HEK293 (cell line): ENCODE measurements at regions not wholly inside any gene's neighbourhood (a gene's known extent, or its start where the extent isn't known, plus 50 kb on each side); places are given as distances from the start of the nearest gene placed in this dataset.

Experiments
- GLI4 ChIP-seq: fragments of 450-650 bp; formaldehyde crosslinking; IDR thresholded peaks from 2 replicates; pipeline ENCODE4 v1.5.1; 2016; ENCODE audit warnings: missing biosample characterization, missing genetic modification characterization
- TRIM28 ChIP-seq: IDR thresholded peaks from 2 replicates; pipeline ENCODE4 v1.6.1; 2011; ENCODE audit warnings: low read length, control low read depth, borderline replicate concordance
- YY1 ChIP-seq: fragments of 450-650 bp; formaldehyde crosslinking; IDR thresholded peaks from 2 replicates; pipeline ENCODE4 v1.5.1; 2018; ENCODE audit warnings: missing biosample characterization, missing genetic modification characterization
- ZFP3 ChIP-seq: fragments of 450-650 bp; formaldehyde crosslinking; IDR thresholded peaks from 2 replicates; pipeline ENCODE4 v1.5.1; 2016; ENCODE audit warnings: low read depth, missing biosample characterization, missing genetic modification characterization
- ZIC2 ChIP-seq: fragments of 450-650 bp; formaldehyde crosslinking; IDR thresholded peaks from 2 replicates; pipeline ENCODE4 v1.5.1; 2016; ENCODE audit warnings: missing biosample characterization, missing genetic modification characterization
- ZNF324 ChIP-seq: fragments of 450-650 bp; formaldehyde crosslinking; IDR thresholded peaks from 2 replicates; pipeline ENCODE4 v1.5.1; 2016; ENCODE audit warnings: missing biosample characterization, missing genetic modification characterization
- ZNF366 ChIP-seq: fragments of 450-650 bp; formaldehyde crosslinking; conservative IDR thresholded peaks from 2 replicates; pipeline ENCODE4 v1.5.1; 2016; ENCODE audit warnings: missing biosample characterization, missing genetic modification characterization
- ZNF530 ChIP-seq: fragments of 450-650 bp; formaldehyde crosslinking; IDR thresholded peaks from 2 replicates; pipeline ENCODE4 v1.5.1; 2016; ENCODE audit warnings: low read depth, missing biosample characterization, missing genetic modification characterization
- TF ChIP-seq, protein P1 (sequence below): fragments of 450-650 bp; formaldehyde crosslinking; IDR thresholded peaks from 2 replicates; pipeline ENCODE4 v1.5.1; 2016; ENCODE audit warnings: missing biosample characterization, missing genetic modification characterization
- TF ChIP-seq, protein P2 (sequence below): fragments of 450-650 bp; formaldehyde crosslinking; optimal IDR thresholded peaks from 2 replicates; pipeline ENCODE3; 2016; ENCODE audit warnings: missing biosample characterization, mild to moderate bottlenecking, missing genetic modification characterization
- TF ChIP-seq, protein P3 (sequence below): fragments of 450-650 bp; formaldehyde crosslinking; IDR thresholded peaks from 2 replicates; pipeline ENCODE4 v1.5.1; 2016; ENCODE audit warnings: missing biosample characterization, missing genetic modification characterization
- TF ChIP-seq, protein P4 (sequence below): fragments of 450-650 bp; formaldehyde crosslinking; IDR thresholded peaks from 2 replicates; pipeline ENCODE4 v1.5.1; 2016; ENCODE audit warnings: missing biosample characterization, missing genetic modification characterization
- TF ChIP-seq, protein P5 (sequence below): fragments of 450-650 bp; formaldehyde crosslinking; IDR thresholded peaks from 2 replicates; pipeline ENCODE4 v1.5.1; 2016; ENCODE audit warnings: missing biosample characterization, missing genetic modification characterization

DNA sequence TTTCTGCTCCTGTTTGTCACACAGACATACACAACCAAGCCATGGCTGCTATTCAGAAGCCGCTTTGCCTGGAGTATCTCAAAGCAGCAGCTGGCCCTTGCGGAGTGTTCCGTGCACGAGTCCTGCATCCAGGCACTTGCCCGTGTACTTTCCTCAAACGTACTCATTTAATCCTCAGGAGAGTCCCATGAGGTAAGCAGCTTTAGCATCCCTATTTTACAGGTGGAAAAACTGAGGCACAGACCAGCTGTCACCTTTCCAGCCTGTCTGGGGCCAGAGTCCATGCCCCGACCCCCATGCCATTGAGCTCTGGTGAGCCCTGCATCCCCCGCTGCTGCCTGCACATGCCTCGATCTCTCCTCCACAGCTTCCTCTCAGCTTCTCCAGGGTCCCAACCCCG lies 130.0 kb downstream of the ERMARD start:
- TF ChIP-seq, protein P1, sequence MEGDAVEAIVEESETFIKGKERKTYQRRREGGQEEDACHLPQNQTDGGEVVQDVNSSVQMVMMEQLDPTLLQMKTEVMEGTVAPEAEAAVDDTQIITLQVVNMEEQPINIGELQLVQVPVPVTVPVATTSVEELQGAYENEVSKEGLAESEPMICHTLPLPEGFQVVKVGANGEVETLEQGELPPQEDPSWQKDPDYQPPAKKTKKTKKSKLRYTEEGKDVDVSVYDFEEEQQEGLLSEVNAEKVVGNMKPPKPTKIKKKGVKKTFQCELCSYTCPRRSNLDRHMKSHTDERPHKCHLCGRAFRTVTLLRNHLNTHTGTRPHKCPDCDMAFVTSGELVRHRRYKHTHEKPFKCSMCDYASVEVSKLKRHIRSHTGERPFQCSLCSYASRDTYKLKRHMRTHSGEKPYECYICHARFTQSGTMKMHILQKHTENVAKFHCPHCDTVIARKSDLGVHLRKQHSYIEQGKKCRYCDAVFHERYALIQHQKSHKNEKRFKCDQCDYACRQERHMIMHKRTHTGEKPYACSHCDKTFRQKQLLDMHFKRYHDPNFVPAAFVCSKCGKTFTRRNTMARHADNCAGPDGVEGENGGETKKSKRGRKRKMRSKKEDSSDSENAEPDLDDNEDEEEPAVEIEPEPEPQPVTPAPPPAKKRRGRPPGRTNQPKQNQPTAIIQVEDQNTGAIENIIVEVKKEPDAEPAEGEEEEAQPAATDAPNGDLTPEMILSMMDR (tag by site-specific recombination), result no peak
- TF ChIP-seq ZNF530 (no peak), ZIC2 (tag by site-specific recombination) (no peak), ZFP3 (tag by site-specific recombination) (no peak), ZNF324 (tag by site-specific recombination) (no peak), TRIM28 (no peak), GLI4 (tag by site-specific recombination) (no peak), YY1 (tag by site-specific recombination) (no peak), ZNF366 (tag by site-specific recombination) (no peak)
- TF ChIP-seq, protein P2, sequence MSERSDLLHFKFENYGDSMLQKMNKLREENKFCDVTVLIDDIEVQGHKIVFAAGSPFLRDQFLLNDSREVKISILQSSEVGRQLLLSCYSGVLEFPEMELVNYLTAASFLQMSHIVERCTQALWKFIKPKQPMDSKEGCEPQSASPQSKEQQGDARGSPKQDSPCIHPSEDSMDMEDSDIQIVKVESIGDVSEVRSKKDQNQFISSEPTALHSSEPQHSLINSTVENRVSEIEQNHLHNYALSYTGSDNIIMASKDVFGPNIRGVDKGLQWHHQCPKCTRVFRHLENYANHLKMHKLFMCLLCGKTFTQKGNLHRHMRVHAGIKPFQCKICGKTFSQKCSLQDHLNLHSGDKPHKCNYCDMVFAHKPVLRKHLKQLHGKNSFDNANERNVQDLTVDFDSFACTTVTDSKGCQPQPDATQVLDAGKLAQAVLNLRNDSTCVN (tag by site-specific recombination), result no peak
- TF ChIP-seq, protein P3, sequence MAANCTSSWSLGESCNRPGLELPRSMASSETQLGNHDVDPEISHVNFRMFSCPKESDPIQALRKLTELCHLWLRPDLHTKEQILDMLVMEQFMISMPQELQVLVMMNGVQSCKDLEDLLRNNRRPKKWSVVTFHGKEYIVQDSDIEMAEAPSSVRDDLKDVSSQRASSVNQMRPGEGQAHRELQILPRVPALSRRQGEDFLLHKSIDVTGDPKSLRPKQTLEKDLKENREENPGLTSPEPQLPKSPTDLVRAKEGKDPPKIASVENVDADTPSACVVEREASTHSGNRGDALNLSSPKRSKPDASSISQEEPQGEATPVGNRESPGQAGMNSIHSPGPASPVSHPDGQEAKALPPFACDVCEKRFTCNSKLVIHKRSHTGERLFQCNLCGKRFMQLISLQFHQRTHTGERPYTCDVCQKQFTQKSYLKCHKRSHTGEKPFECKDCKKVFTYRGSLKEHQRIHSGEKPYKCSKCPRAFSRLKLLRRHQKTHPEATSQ (tag by site-specific recombination), result no peak
- TF ChIP-seq, protein P4, sequence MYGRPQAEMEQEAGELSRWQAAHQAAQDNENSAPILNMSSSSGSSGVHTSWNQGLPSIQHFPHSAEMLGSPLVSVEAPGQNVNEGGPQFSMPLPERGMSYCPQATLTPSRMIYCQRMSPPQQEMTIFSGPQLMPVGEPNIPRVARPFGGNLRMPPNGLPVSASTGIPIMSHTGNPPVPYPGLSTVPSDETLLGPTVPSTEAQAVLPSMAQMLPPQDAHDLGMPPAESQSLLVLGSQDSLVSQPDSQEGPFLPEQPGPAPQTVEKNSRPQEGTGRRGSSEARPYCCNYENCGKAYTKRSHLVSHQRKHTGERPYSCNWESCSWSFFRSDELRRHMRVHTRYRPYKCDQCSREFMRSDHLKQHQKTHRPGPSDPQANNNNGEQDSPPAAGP (tag by site-specific recombination), result no peak
- TF ChIP-seq, protein P5, sequence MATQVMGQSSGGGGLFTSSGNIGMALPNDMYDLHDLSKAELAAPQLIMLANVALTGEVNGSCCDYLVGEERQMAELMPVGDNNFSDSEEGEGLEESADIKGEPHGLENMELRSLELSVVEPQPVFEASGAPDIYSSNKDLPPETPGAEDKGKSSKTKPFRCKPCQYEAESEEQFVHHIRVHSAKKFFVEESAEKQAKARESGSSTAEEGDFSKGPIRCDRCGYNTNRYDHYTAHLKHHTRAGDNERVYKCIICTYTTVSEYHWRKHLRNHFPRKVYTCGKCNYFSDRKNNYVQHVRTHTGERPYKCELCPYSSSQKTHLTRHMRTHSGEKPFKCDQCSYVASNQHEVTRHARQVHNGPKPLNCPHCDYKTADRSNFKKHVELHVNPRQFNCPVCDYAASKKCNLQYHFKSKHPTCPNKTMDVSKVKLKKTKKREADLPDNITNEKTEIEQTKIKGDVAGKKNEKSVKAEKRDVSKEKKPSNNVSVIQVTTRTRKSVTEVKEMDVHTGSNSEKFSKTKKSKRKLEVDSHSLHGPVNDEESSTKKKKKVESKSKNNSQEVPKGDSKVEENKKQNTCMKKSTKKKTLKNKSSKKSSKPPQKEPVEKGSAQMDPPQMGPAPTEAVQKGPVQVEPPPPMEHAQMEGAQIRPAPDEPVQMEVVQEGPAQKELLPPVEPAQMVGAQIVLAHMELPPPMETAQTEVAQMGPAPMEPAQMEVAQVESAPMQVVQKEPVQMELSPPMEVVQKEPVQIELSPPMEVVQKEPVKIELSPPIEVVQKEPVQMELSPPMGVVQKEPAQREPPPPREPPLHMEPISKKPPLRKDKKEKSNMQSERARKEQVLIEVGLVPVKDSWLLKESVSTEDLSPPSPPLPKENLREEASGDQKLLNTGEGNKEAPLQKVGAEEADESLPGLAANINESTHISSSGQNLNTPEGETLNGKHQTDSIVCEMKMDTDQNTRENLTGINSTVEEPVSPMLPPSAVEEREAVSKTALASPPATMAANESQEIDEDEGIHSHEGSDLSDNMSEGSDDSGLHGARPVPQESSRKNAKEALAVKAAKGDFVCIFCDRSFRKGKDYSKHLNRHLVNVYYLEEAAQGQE (tag by site-specific recombination), result no peak
